ENCODE measurements at regions not wholly inside any gene's neighbourhood (a gene's known extent, or its start where the extent isn't known, plus 50 kb on each side); places are given as distances from the start of the nearest gene placed in this dataset.
A peak's percentile ranks its signal among the peaks of the same experiment; 100 is the strongest.

GRCh38 chr2:150545916-150546315 is 58.4 kb upstream of the RND3 start:
- Histone ChIP-seq H3K9ac (ENCODE audit: low read length) (no peak overlapping the region), H3K9me3 (ENCODE audit: control insufficient read depth, low read length) (no peaks in the 10 kb centered on the region), H3K27me3 (replicated peaks; ENCODE audit: control insufficient read depth, insufficient read depth, low read length) (no peaks in the 10 kb centered on the region), H3K36me3 (ENCODE audit: control insufficient read depth, insufficient read depth, low read length, severe bottlenecking) (no peaks in the 10 kb centered on the region), H3K4me3 (ENCODE audit: low read length) (no peak overlapping the region), H3K4me1 (ENCODE audit: control insufficient read depth, insufficient read depth, low read length) (no peaks in the 10 kb centered on the region)
- DNase-seq (ENCODE audit: low read depth), result no peak

DNA sequence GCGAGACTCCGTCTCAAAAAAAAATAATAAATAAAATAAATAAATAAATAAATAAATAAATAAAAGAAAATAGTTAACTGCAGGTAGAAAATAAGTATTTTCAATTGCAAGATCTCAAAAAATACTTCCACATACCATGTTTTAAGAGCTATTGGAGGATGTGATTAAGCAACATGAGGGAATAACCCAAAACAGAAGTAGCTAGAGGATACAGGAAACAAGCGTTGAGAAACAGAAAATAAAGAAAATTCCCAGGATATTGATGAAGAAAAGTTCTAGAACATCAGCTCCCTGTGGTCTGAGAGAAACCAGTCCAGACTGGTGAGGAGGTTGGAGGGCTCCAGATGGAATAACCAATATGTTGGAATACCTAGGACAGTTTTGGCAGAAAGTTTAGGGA is 57.3 kb upstream of the RND3 start:
- no peaks in the 10 kb centered on the region for H3K27me3 ChIP-seq (replicated peaks; ENCODE audit: control insufficient read depth, insufficient read depth, low read length)
- H3K36me3 ChIP-seq (ENCODE audit: control insufficient read depth, insufficient read depth, low read length, severe bottlenecking), result no peaks in the 10 kb centered on the region
- no peaks in the 10 kb centered on the region for H3K9me3 ChIP-seq (ENCODE audit: control insufficient read depth, low read length)

GRCh38 chr2:150542692-150543091 is 55.2 kb upstream of the RND3 start:
- Histone ChIP-seq H3K4me1 (ENCODE audit: control insufficient read depth, insufficient read depth, low read length) (peaks cover 12% of the 10 kb centered on the region), H3K9ac (ENCODE audit: low read length) (no peak overlapping the region), H3K9me3 (ENCODE audit: control insufficient read depth, low read length) (no peaks in the 10 kb centered on the region), H3K36me3 (ENCODE audit: control insufficient read depth, insufficient read depth, low read length, severe bottlenecking) (no peaks in the 10 kb centered on the region), H3K27me3 (replicated peaks; ENCODE audit: control insufficient read depth, insufficient read depth, low read length) (no peaks in the 10 kb centered on the region), H3K4me3 (ENCODE audit: low read length) (no peak overlapping the region)
- no peak for DNase-seq (ENCODE audit: low read depth)

More for the DNA sequence above, 57.3 kb upstream of the RND3 start:
- H3K4me3 ChIP-seq (ENCODE audit: low read length), result no peak overlapping the region
- no peak overlapping the region for H3K9ac ChIP-seq (ENCODE audit: low read length)
- H3K4me1 ChIP-seq (ENCODE audit: control insufficient read depth, insufficient read depth, low read length), result no peaks in the 10 kb centered on the region
- DNase-seq (ENCODE audit: low read depth), result no peak

GRCh38 chr2:150542172-150542571 is 54.7 kb upstream of the RND3 start:
- Histone ChIP-seq H3K9ac (ENCODE audit: low read length) (no peak overlapping the region), H3K36me3 (ENCODE audit: control insufficient read depth, insufficient read depth, low read length, severe bottlenecking) (no peaks in the 10 kb centered on the region), H3K9me3 (ENCODE audit: control insufficient read depth, low read length) (no peaks in the 10 kb centered on the region), H3K4me1 (ENCODE audit: control insufficient read depth, insufficient read depth, low read length) (peaks cover 12% of the 10 kb centered on the region), H3K27me3 (replicated peaks; ENCODE audit: control insufficient read depth, insufficient read depth, low read length) (no peaks in the 10 kb centered on the region), H3K4me3 (ENCODE audit: low read length) (no peak overlapping the region)
- DNase-seq (ENCODE audit: low read depth), result no peak

DNA sequence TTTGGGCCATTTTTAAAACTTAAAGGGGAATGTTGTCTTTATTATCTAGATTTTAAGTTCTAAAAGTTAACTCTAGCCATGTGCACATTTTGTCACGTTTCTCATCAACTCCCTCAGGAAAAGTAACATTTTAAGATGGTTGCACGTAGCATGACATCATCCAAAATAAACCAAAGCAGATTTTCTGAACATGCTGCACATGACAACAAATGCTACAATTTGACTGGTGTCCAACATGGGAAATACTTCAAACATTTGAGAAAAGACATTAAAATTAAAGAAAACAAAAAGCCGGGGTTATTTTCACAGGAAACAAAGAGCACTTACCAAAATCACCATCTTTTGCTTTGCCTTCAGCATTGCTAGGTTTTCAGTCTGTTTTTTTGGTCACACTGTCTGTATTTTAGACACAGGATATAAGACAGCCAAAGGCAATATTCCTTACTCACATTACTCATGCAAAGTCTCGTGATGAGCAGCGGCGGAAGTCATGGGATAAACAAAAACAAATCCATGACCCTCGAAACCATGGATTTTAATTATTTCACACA is 51.3 kb upstream of the RND3 start:
- Histone ChIP-seq H3K27me3 (replicated peaks; ENCODE audit: control insufficient read depth, insufficient read depth, low read length) (no peaks in the 10 kb centered on the region), H3K36me3 (ENCODE audit: control insufficient read depth, insufficient read depth, low read length, severe bottlenecking) (no peaks in the 10 kb centered on the region), H3K4me3 (ENCODE audit: low read length) (peak overlapping the region; percentile 64), H3K9me3 (ENCODE audit: control insufficient read depth, low read length) (no peaks in the 10 kb centered on the region), H3K9ac (ENCODE audit: low read length) (peak overlapping the region; percentile 53), H3K4me1 (ENCODE audit: control insufficient read depth, insufficient read depth, low read length) (peaks cover 17% of the 10 kb centered on the region)
- DNase-seq (ENCODE audit: low read depth), result peak; percentile 75
